MV-4-11 (cell line): ENCODE measurements at regions not wholly inside any gene's neighbourhood (a gene's known extent, or its start where the extent isn't known, plus 50 kb on each side); places are given as distances from the start of the nearest gene placed in this dataset.

ENCODE experiments used
- DNase-seq: peaks from one replicate; lab custom pipeline; 2025; lab: John Stamatoyannopoulos, UW

DNA sequence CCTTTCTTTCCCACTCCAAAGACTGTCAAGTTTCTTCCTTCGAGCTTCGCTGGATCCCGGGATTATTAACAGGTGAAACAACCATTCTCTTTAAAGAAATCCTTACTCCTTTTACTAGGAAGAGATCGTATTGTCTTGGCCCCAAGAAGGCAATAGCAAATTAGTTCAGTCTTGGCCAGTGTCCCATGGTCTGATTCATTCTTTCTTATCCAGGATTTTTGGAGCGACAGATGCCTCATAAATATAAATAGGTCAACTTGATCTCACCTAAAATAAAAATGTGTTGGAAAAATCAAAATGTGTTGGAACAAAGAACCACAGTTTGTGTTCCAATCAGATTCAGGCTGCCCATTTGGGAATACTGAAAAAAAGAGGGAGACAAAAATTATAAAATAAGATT, 140.1 kb upstream of the TMEM108 start:
- DNase-seq = no peak

DNA sequence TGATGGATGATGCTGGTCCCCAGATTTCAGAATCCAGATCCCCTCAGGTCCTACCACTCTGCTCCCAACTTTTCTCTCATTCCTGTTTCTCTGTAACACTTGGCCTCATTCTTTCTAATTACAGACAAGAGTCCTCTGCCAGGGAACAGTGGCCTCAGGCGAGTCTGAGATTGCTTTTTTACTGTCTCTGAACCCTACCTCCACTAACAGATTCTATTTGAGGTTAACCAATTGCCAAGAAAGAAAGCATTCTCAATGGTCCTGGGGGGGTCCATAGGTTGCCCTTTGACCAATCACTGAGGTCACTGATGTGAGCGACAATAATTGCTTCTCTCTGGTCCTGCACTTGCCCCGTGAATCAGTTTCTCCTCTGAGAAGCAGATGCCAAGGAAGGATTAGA, 145.2 kb upstream of the TMEM108 start:
- no peak for DNase-seq

DNA sequence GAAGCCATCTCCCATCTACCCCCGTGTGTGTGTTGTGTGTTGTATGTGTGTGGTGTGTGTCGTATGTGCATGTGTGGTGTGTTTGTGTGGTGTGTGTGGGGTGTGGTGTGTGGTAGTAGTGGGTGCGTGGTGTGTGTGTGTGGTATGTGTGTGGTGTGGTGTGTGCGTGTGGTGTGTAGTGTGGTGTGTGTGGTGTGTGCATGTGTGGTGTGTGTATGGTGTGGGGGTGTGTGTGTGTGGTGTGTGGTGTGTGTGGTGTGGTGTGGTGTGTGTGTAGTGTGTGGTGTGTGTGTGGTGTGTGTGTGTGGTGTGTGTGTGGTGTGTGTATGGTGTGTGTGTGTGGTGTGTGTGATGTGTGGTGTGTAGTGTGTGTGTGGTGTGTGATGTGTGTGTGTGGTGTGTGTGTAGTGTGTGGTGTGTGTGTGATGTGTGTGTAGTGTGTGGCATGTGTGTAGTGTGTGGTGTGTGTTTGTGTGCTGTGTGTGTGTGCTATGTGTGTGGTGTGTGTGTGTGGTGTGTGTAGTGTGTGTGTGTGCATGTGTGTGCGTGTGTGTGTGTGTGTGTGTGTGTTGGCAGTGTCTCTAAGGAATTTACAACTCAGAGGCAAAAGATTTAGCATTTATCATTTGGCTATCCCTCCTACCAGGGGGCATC, 156.3 kb upstream of the TMEM108 start:
- DNase-seq = no peak

DNA sequence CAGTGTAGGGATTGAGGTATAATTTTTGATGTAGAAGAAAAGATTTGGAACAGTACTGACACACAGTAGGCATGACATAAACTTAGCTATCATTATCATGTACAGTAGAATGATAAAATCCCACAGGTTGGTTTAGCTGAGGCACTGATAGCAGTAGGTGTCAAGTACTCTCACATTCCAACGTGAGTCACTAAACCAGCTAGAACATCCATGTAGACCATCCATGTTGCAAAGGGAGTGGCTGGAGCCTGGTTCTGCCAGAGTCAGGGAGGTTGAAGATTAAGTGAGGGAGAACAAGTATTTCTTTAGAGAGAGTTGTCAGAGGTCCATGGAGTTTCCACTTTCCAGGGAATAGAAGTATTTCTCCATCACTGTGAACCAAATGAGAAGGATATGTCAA, 157.2 kb upstream of the TMEM108 start:
- no peak for DNase-seq

DNA sequence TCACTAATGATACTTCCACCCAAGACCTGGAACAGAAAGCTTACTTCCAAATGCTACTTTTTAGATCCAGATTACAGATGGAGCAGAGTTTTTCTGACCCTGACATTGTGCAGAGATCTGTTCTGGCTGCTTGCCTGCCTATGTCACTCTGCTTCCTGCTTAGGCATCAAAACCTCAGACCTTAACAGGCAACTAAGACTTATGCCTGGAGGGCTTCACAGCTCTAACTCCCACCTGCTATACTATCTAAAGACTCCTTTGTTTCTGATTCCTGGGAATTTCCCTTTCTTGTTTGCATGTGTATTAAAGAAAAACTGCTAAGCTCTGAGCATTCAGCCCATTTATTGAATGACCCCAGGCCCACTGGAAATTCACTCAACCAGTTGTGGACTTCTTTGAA, 157.4 kb upstream of the NPHP3 start:
- DNase-seq = no peak

DNA sequence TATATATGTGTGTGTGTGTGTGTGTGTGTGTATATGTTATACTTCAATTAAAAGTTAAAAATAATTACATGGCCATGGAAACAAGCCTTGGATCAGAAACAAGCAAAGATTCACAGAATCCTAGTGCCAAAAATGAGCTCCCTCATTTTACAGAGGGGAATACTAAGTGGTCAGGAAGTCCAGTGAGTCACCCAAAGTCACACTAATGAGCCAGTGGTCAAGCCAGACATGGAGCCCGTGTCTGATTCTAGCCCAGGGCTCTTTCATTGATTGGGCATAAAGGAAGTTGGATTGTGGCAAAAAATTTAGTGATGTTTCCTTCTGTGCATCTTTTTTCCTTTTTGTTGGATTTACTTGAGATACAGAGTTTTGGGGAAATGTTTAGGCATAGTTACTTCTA, 152.5 kb upstream of the NPHP3 start:
- DNase-seq = no peak

DNA sequence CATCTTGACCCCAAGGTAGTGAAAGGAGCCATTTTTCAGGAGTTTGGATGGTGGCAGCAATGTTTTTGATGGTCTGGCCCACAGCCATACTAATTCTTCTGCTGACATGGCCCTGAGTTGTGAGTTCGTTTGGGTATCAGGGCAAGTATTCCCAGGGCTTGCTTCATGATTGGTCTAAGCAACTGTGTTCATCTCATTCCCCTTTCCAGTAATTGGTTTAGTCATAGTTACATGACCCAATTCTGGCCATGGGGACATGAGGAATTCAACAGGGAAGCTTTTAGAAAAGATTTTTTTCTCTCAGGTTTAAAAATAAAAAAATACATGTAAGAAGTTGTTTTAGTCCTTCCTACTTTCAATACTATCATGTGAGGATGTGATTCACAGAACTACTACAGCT, 150.5 kb upstream of the NPHP3 start:
- DNase-seq = no peak

DNA sequence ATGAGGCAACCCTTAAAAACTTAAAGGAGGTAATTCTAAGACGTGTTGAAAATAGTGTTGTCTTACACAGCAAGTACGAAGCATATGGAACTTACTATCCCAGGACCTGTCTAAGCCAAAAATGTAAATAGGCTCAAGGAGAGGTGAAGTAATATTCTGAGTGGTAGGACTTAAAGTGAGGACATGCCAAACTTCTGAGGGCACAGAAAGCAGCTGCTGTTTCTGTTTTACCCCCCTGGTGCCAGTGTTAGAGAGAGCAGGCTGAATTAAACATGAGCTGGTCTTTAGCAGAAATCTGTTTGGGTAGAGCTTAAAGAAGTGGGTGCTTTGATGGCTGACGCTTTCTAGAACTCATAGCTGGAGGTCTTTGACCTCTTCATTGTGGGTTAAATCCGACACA, 149.7 kb upstream of the NPHP3 start:
- no peak for DNase-seq

DNA sequence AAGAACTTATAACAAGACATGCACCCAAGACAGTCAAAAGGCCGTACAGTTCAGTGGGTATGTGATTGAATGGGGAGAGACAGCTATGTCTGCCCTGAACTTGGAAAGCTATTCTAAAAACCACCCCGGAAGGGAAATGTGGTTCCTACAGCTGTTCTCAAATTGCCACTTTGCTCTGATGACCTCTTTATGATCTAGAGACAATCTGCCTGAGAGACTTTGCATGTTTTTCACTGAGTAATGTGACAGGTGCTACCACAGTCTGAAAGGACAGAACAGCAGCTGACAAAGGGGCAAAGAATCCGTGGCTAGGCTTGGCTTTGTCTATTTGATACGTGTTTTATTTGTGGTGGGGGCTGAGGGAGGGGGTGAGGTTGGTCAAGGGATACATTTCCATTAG, 148.3 kb upstream of the NPHP3 start:
- DNase-seq = no peak

DNA sequence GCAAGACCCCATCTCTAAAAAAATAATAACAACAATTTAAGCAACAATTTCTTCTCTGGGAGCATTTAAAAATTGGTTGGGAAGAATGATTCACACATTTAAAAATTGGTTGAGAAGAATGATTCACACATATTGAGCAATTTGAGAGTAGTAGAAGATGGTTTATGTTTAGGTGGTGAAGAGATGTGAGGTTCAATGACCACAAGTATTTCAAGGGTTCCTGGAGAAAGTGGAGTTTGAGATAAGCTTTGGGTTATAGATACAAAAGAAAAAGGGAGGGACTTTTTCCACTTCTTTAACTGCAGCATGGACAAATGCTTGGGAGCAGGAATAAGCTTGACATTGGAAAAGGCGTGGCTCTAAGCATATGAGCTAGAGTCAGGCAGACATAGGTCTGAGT, 145.7 kb upstream of the NPHP3 start:
- peak; percentile 67 for DNase-seq

DNA sequence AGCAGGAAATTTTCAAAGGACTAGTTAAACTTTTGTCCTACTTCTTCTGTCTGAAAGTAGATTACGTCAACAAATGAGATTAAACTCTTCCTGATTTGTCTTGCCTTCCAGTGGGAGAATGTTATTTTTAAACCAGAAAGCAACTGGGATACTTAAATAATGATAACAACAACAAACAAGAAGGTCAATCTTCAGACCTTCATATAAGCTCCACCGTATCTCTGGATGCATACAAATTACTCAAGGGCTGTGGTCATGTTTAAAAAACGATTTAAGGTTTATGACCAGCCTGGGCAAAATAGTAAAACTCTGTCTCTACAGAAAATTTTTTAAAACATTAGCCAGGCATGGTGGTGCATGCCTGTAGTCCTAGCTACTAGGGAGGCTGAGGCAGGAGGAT, 145.3 kb upstream of the NPHP3 start:
- no peak for DNase-seq

DNA sequence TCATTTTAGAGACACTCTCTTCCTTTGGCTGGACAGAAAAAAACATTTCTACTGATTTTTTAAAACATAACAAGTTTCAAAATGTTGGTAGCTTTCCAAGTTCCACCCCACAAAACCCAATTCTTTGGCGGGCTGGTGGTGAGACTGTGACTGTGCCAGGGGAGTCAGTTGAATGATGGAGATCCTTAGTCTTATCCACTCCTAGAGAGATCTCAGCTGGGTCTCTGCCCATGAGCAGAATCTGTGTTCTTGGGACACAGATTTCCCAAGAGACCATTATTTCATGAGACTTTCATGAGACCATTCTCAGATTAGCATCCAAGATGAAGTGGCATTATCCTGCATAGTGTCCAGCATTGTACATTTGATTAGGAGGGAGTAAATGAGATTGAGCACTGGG, 135.1 kb upstream of the NPHP3 start:
- DNase-seq = no peak

DNA sequence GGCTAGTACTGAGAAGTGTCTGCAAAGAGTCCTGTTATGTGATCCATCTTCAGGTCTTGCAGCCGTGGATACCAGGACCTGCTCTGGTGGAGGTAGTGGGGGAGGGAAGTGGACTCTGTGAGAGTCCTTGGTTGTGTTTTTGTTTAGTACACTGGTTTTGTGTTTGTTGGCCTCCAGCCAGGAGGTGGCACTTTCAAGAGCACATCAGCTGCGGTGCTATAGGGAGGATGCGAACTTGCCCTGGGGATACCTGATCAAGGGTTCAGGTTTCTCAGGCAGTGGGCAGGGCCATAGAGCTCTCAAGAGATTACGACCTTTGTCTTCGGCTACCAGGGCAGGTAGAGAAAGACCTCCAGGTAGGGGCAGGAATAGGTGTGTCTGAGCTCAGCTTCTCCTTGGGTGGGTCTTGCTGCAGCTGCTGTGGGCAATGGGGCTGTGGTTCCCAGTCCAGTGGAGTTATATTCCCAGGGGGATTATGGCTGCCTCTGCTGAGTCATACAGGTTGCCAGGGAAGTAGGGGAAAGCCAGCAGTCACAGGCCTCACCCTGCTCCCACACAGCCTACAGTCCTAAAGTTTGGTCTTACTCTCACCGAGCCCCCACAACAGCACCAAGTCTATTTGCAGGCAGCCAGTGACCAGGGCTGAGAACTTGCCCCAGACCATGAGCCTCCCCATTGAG, 132.8 kb upstream of the NPHP3 start:
- no peak for DNase-seq

DNA sequence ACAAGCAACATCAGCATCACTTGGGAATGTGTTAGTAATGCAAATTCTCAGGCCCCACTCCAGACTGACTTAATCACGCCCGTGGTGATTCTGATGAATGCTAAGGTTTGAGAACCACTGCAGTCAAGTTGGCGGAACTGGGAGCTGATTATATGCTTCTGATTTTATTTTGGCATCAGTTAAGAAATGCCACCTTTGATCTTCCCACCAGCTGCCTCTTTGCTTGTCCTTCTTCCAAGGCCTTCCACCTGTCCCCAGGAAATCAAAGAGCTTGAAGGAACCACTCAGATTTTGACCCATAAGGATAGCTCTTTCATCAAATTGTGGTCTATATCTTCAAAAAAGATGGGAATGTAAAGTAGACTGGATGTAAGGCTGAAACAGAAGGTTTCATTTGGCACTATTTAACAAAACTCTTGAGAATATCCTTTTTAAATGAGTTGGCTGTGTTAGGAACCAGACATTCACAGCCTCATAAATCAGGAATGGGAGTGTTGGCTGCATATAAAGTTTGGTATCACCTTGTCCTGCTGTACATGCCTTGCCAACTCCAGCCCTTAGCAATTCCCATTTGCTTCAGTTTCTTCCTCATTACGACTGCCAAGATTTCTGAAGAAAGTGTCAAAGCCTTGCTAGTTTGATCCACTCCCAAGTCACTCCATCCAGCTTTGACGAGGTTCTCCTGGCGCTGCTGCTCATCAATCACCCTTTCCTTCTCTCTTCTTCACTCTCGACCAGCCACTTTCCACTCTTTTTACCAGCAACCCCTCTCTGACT, 125.8 kb upstream of the NPHP3 start:
- no peak for DNase-seq

DNA sequence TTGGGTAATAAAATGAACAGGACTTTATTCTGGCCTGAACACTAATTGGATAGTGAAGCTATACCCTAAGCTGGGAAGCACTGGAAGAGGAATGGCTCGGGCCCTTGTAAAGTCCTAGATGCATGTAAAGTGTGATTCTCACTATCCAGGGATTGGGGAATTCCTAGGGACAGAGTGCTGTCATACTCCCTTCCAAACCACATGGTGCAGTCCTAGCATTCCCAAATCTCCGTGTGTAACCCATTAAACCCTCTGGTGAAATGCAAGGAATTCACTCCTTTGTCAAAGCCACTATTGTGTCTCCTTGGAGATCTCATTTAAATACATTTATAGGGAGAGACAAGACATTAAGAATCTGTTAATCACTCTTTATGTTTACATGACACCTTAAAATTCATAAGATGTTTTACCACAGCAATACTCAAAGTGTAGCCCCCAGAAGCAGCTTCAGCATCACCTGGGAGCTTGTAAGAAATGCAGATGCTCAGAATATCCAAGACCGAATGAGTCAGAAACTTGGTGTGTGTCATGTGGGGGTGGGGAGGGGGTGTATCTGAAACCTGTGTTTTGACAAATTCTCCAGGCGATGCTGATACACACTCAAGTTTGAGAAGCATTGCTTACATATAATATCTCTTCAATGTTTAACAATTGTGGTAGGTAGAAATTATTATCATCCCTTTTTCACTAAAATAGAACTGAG, 121.8 kb upstream of the NPHP3 start:
- DNase-seq = no peak

DNA sequence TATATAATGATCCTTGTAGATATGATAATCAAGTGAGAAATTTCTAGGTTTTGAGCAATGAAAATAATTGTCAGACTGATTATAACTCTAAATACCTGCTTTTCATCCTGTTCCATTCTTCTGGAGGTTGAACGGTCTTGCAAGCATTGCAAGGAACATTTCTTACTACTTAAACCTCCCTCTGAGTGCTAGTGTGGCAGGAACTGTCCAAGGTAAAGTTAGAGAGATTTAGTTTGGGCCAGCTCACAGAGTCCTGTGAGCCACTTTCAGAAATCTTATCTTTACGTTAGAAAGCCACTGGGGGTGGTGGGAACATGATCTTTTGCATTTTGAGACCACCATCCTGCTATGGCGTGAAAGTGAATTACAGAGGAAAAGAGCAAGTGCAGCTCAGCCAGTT, 121.1 kb upstream of the NPHP3 start:
- no peak for DNase-seq

DNA sequence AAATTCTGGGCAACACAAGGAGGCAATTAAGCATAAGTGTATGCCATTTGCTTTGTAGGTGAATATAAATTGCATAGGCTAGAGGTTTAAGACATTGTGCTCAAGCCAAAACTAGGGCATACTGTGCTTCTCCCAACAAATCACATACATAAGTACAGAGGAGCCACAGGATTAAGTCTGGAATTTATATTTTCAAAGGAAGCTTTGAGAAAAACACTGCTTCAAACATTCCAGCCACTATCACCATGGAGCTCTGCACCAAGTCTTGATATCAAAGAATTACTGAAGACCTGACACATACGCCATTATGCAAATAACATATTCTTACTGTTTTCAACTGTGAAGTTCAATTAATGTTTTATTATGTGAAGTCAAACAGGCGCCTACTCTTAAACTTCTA, 119.4 kb upstream of the NPHP3 start:
- DNase-seq = no peak

DNA sequence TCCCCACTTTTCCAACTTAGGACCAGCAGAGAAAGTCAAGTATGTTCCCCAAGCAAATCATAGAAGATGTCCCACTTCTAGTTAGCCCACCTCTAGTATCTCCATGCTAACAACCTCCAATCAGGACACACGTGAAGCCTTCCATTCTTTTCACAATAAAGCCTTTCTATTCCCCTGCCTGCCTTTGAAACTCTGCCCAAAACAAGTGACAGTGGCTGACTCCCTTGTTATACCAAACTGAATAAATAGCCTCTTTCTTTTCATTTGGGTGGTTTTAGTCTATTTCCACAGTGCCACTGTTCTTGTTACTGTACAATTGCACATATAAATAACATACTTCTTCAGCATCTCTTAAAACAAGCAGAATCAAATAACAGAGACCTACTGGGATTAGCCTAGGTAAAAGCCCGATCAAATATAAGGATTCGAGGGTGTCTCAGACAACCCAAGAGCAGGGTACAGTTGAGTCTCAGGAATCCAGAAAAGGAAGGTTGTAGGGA, 118.0 kb upstream of the NPHP3 start:
- no peak for DNase-seq

DNA sequence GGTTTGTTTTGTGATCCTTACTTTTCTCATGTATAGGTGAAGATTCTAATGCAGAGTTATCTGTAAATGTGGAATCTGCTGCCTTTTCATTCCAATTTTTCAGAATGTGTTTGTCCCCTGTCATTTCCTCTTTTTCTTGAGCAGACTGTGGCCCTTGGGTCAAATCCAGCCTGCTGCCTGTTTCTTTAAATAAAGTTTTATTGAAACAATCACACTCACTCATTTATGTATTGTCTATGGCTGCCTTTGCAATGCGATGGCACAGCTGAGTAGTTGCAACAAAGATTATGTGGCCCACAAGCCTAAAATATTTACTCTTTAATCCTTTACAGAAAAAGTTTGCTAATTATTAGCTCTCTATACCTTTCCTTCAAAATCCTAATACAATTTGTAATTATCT, 116.3 kb upstream of the NPHP3 start:
- DNase-seq = no peak

DNA sequence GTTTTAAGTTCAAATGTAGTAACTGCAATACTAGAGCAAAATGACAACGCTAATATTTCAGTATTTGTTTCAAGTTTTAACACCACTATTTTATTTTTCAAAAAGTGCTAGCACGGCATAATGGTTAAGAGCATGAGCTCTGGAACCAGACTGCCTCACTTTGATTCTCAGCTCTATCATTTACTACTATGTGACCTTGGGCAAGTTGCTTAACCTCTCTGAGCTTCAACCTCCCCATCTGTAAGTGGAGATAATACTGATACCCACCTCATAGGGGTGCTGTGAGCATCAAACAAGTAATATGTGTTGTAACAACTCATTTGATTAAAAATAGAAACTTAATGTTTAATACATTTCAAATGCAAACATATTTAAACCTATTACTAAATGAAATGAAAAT, 115.4 kb upstream of the NPHP3 start:
- DNase-seq = no peak

DNA sequence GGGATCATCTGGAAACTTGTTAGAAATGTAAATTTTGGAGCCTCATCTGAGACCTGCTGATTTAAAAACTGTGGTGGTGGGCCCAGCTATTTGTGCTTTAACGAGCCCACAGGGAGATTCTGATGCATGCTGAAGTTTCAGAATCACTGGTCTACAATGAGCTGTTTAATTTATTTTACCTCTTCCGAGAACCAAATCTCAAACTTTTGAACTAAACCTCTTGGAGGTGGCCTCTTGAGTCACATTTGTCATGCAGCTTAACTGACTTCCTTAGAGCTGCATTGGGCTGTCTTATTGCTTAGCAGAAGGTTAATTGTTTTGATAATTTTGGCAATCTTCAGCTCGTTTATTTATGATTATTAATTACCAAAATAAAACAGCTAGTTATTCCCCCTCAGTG, 112.1 kb upstream of the NPHP3 start:
- no peak for DNase-seq

DNA sequence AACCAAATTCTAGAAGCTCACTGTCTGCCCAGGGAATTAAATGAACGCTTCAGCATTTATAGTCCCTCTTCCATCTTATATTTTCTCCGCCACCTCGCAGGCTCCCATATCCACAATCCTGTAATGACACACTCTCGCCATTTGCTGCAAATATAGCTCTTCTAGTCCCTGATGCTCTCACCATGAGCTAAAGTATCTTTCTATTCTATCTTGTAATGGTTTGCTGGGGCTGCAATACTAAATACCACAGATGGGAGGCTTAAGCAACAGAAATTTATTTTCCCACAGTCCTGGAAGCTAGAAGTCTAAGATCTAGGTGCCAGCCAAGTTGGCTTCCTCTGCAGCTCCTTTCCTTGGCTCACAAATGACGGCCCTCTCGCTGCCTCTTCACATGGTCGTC, 106.9 kb upstream of the NPHP3 start:
- no peak for DNase-seq

DNA sequence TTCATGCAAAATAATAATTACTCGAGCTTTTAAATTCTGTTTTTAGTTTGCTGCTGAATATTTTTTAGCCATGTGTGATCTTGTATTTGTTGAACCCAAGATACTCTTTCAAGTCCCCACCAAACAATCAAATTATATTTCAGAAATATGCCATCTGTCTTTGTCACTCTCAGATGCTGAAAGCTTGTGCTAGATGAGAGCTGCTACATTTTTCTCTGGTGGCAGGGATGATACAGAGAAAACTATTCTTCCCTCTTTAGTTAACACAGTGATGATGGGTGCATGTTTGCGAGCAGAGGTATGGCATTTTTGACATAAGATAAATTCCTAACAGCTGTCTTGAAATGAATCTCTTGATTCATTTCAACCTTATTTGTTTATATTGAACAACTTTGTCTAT, 100.6 kb upstream of the NPHP3 start:
- no peak for DNase-seq
